ENCODE measurements at regions not wholly inside any gene's neighbourhood (a gene's known extent, or its start where the extent isn't known, plus 50 kb on each side); places are given as distances from the start of the nearest gene placed in this dataset.

DNA sequence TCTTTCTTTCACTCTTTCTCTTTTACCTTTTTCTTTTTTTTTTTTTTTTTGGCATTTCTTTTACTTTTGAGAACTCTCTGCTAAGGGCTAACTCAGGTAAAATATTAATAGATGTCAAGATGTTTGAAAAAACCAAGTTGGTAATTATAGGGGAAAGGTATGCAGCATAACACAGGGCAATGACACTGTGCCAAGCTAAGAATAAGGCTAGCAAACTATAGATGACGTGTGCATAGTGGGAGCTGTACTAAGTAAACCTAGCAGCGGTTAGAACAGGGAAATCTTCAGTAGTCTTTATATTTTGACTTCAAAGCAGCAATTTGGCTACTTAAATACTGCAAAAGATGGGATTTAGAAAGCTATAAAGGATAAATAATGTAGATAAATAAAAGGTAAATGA, 415.4 kb upstream of the RGPD4 start:
- TF ChIP-seq, protein P1, sequence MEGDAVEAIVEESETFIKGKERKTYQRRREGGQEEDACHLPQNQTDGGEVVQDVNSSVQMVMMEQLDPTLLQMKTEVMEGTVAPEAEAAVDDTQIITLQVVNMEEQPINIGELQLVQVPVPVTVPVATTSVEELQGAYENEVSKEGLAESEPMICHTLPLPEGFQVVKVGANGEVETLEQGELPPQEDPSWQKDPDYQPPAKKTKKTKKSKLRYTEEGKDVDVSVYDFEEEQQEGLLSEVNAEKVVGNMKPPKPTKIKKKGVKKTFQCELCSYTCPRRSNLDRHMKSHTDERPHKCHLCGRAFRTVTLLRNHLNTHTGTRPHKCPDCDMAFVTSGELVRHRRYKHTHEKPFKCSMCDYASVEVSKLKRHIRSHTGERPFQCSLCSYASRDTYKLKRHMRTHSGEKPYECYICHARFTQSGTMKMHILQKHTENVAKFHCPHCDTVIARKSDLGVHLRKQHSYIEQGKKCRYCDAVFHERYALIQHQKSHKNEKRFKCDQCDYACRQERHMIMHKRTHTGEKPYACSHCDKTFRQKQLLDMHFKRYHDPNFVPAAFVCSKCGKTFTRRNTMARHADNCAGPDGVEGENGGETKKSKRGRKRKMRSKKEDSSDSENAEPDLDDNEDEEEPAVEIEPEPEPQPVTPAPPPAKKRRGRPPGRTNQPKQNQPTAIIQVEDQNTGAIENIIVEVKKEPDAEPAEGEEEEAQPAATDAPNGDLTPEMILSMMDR (IDR thresholded peaks at IDR 0.05 in 4 of 5, conservative IDR thresholded peaks at IDR 0.05 in 1 of 5), result no peak
- no peak for TF ChIP-seq POLR2A (IDR thresholded peaks at IDR 0.05)

Measured in gastrocnemius medialis (tissue), 4 donors.